Activated naive CD8-positive, alpha-beta T cell treated with anti-CD3 and anti-CD28 coated beads, Interleukin-2, amount 50 U/mL, for 24 hours (primary cell): ENCODE measurements at regions not wholly inside any gene's neighbourhood (a gene's known extent, or its start where the extent isn't known, plus 50 kb on each side); places are given as distances from the start of the nearest gene placed in this dataset.

Experiments
- ATAC-seq: fragments of 150-1000 bp; cut with Tn5 transposase; one replicate; pipeline ENCODE4 v1.10.0; 2021
- DNase-seq: peaks from one replicate; pipeline ENCODE4 v3.0.0; 2021
- H3K27ac Mint-ChIP-seq: one replicate; pipeline ENCODE4 v1.8.0; 2021; ENCODE audit warnings: mild to moderate bottlenecking, mixed read lengths
- H3K27me3 Mint-ChIP-seq: one replicate; pipeline ENCODE4 v1.8.0; 2021; ENCODE audit warnings: mixed read lengths
- H3K36me3 Mint-ChIP-seq: one replicate; pipeline ENCODE4 v1.8.0; 2021; ENCODE audit warnings: low read depth, mixed read lengths
- H3K4me1 Mint-ChIP-seq: one replicate; pipeline ENCODE4 v1.8.0; 2021; ENCODE audit warnings: mixed read lengths
- H3K4me3 Mint-ChIP-seq: one replicate; pipeline ENCODE4 v1.8.0; 2021; ENCODE audit warnings: mild to moderate bottlenecking, moderate library complexity, mixed read lengths
- H3K9me3 Mint-ChIP-seq: one replicate; pipeline ENCODE4 v1.8.0; 2021; ENCODE audit warnings: mixed read lengths

DNA sequence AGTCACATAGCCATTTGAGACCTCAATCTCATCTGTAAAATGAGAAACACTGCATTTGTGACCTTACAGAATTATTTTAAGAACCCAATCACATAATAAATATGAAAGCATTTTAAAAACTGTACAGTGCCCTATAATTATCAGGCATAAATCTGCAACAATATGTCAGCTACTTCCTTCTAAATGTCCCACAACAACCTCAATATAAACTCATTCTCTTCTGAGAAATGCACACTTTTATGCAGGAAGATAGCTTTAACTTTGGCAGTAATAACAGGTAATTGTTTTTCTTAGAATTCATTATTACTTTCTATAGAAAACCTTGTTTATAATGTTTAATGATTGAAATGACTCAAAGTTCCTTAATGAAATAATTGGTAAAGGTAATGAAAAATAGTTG lies 400.7 kb upstream of the AGTR1 start:
- no peaks in the 10 kb centered on the region for H3K36me3 Mint-ChIP-seq
- H3K27me3 Mint-ChIP-seq: no peaks in the 10 kb centered on the region
- no peak for ATAC-seq
- H3K4me3 Mint-ChIP-seq: no peak overlapping the region
- peaks cover 10% of the 10 kb centered on the region for H3K4me1 Mint-ChIP-seq
- H3K9me3 Mint-ChIP-seq: peaks cover 5% of the 10 kb centered on the region
- no peak overlapping the region for H3K27ac Mint-ChIP-seq
- DNase-seq: no peak

DNA sequence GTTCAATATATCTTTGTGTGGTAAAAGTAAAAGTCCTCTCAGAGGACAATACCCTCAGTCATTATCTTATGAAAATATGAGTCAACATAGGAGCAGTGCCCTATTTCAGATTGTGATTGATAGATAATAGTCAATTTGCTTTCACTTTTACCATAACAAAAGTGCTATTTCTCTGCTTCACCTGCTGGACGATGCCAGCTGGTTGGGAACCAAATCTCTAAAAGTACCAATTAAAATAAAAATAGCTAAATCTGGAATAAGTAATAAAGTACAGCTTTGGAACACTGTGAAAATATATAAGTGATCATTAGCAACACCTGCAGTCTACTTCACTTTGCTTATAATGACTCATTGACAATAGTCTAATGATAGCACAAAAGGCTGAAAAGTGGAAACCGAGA lies 390.3 kb upstream of the AGTR1 start:
- Mint-ChIP-seq H3K4me3 (no peak overlapping the region), H3K27ac (no peak overlapping the region), H3K4me1 (no peaks in the 10 kb centered on the region), H3K27me3 (no peaks in the 10 kb centered on the region), H3K36me3 (no peaks in the 10 kb centered on the region), H3K9me3 (no peaks in the 10 kb centered on the region)
- ATAC-seq (no peak), DNase-seq (no peak)

- no peaks in the 10 kb centered on the region for H3K9me3 Mint-ChIP-seq
- no peak overlapping the region for H3K4me3 Mint-ChIP-seq
- H3K27me3 Mint-ChIP-seq: no peaks in the 10 kb centered on the region
- no peak for ATAC-seq
- peak; percentile 20 for DNase-seq
- no peak overlapping the region for H3K27ac Mint-ChIP-seq
- H3K36me3 Mint-ChIP-seq: no peaks in the 10 kb centered on the region
- H3K4me1 Mint-ChIP-seq: no peaks in the 10 kb centered on the region
Measured at GRCh38 chr3:148309390-148310035, 388.2 kb upstream of the AGTR1 start.

GRCh38 chr3:148315756-148316155 lies 381.9 kb upstream of the AGTR1 start:
- Mint-ChIP-seq H3K4me3 (no peak overlapping the region), H3K27ac (no peak overlapping the region), H3K9me3 (peaks cover 5% of the 10 kb centered on the region), H3K36me3 (no peaks in the 10 kb centered on the region), H3K27me3 (no peaks in the 10 kb centered on the region), H3K4me1 (peaks cover 4% of the 10 kb centered on the region)
- DNase-seq: no peak
- no peak for ATAC-seq

DNA sequence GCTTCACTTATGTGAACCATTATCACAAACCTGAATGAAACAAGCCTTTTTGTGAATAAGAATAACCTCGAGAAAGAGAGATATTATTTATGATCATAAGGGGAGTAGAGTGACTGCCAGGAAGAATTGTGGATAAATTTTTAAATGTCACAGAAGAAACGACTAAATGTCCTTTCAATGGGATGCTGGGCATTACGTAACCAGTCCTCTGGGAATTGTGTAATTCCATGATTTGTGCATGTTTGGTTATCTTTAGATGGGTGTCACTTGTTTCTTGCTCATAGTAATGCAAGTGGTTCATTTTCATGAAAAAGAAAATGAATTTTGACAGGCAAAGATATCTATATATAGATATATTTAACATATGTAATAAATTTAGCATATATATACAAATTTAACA lies 379.5 kb upstream of the AGTR1 start:
- H3K27me3 Mint-ChIP-seq: no peaks in the 10 kb centered on the region
- DNase-seq (no peak), ATAC-seq (no peak)
- H3K27ac Mint-ChIP-seq: no peak overlapping the region
- H3K4me3 Mint-ChIP-seq: no peak overlapping the region
- peaks cover 4% of the 10 kb centered on the region for H3K4me1 Mint-ChIP-seq
- no peaks in the 10 kb centered on the region for H3K36me3 Mint-ChIP-seq
- H3K9me3 Mint-ChIP-seq: peaks cover 5% of the 10 kb centered on the region

GRCh38 chr3:148319161-148319915 lies 378.4 kb upstream of the AGTR1 start:
- Mint-ChIP-seq H3K27me3 (no peaks in the 10 kb centered on the region), H3K36me3 (no peaks in the 10 kb centered on the region), H3K9me3 (peaks cover 5% of the 10 kb centered on the region), H3K4me3 (no peak overlapping the region), H3K27ac (peak overlapping the region; percentile 35), H3K4me1 (peaks cover 4% of the 10 kb centered on the region)
- DNase-seq (no peak), ATAC-seq (peak; percentile 49)

DNA sequence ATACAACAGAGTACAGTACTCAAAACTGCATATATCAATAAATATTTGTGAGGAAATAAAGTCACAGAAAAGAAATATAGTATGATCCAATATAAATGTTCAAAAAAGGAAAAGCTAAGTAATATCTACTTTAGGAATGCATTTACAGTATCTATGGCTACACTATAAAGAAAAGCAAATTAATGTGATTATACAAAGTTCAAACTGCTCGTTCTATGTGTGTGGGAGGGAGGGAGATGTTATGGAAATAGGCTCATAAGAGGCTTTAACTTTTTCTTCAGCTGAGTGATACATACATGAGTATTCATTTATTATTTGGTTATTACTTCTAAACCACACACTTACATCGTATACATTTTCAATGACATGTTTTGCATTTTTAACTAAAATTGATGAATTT lies 377.7 kb upstream of the AGTR1 start:
- Mint-ChIP-seq H3K36me3 (no peaks in the 10 kb centered on the region), H3K4me3 (no peak overlapping the region)

GRCh38 chr3:148329481-148330235 lies 368.0 kb upstream of the AGTR1 start:
- H3K4me3 Mint-ChIP-seq: no peak overlapping the region
- no peaks in the 10 kb centered on the region for H3K27me3 Mint-ChIP-seq
- DNase-seq: no peak
- H3K27ac Mint-ChIP-seq: no peak overlapping the region
- H3K4me1 Mint-ChIP-seq: no peaks in the 10 kb centered on the region
- ATAC-seq: no peak
- peaks cover 5% of the 10 kb centered on the region for H3K9me3 Mint-ChIP-seq
- no peaks in the 10 kb centered on the region for H3K36me3 Mint-ChIP-seq

More for the DNA sequence above, 377.7 kb upstream of the AGTR1 start:
- H3K9me3 Mint-ChIP-seq: peaks cover 10% of the 10 kb centered on the region
- no peak overlapping the region for H3K27ac Mint-ChIP-seq
- H3K27me3 Mint-ChIP-seq: no peaks in the 10 kb centered on the region
- no peak for DNase-seq
- no peak for ATAC-seq
- peaks cover 4% of the 10 kb centered on the region for H3K4me1 Mint-ChIP-seq

DNA sequence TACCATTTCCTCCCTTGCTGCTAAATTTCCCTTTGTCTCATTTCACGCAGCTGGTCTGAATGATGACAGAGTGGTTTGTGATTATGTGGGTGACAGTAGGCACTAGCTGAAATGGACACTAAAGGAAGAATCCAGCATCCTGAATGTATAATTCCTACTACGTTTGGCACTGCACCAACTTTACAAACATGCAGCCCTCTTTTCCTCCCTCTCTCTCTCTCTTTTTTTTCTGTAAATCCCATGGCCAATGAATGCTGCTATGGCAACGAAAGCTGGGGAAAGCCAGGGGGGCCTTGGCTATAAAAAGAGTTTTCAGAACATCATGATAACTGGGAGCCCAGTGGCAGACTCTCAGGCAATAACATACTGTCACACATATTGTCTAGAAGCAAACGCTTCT lies 367.2 kb upstream of the AGTR1 start:
- Mint-ChIP-seq H3K4me1 (no peaks in the 10 kb centered on the region), H3K36me3 (no peaks in the 10 kb centered on the region), H3K9me3 (peaks cover 4% of the 10 kb centered on the region), H3K4me3 (no peak overlapping the region), H3K27me3 (no peaks in the 10 kb centered on the region), H3K27ac (no peak overlapping the region)
- DNase-seq (no peak), ATAC-seq (no peak)

DNA sequence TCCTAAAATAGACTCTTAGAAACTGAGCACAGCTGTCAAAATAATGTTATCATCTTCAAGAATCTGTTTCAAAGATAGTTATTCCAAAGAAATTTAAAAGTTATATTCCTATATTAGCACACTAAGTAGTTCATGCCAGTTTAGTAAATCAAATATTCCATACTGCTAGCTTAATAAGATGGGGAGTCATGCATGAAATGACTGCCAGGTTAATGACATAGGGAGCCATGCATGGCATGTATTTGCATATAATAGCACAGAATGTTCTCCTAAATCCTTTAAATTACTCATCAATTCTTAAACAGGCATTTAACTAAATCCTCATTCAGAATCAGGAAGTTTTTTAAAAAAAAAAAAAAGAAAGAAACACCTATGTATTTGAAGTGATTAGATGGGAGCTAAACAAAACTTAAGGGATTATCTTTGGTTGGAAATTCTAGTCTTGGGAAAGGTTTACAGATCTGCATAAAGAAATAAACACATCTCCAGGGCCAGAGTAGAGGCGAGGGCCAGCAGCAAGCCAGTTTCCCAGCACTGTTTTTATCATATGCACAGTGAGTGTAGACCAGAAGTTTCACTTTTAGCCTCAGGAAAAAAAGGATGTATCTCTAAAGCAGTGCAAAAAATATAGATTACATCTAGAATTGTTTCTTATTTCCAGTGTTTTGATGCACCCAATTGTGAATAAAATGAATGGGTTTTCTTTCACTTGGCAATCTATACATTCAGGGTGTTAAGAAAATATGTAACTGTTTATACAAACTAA lies 366.4 kb upstream of the AGTR1 start:
- Mint-ChIP-seq H3K4me1 (no peaks in the 10 kb centered on the region), H3K27me3 (no peaks in the 10 kb centered on the region), H3K4me3 (no peak overlapping the region), H3K27ac (no peak overlapping the region), H3K36me3 (no peaks in the 10 kb centered on the region), H3K9me3 (peaks cover 4% of the 10 kb centered on the region)
- no peak for DNase-seq
- no peak for ATAC-seq

DNA sequence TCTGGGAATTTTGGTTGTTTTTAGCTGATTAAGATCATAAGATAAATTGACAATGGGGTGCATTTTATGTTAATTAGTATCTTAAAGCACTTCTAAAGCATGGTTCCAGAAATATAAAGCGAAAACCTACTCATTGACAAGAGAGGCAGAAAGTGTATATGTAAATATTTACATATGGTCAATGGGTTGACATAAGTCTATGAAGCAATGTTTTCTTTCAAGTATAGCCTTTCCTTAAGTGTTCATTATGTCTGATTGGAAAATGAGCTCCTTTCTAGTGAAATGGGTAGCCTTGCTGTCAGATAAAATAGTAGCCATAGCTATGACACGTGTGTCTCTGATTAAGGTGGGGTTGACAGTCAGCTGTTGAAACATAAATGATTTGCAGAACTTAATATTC lies 365.2 kb upstream of the AGTR1 start:
- DNase-seq (no peak), ATAC-seq (no peak)
- Mint-ChIP-seq H3K4me1 (no peaks in the 10 kb centered on the region), H3K36me3 (no peaks in the 10 kb centered on the region), H3K27ac (no peak overlapping the region), H3K27me3 (no peaks in the 10 kb centered on the region), H3K9me3 (peaks cover 4% of the 10 kb centered on the region), H3K4me3 (no peak overlapping the region)

GRCh38 chr3:148333091-148333490 lies 364.6 kb upstream of the AGTR1 start:
- Mint-ChIP-seq H3K36me3 (no peaks in the 10 kb centered on the region), H3K27ac (no peak overlapping the region), H3K9me3 (peaks cover 4% of the 10 kb centered on the region), H3K4me1 (no peaks in the 10 kb centered on the region), H3K27me3 (no peaks in the 10 kb centered on the region), H3K4me3 (no peak overlapping the region)
- no peak for DNase-seq
- ATAC-seq: no peak

DNA sequence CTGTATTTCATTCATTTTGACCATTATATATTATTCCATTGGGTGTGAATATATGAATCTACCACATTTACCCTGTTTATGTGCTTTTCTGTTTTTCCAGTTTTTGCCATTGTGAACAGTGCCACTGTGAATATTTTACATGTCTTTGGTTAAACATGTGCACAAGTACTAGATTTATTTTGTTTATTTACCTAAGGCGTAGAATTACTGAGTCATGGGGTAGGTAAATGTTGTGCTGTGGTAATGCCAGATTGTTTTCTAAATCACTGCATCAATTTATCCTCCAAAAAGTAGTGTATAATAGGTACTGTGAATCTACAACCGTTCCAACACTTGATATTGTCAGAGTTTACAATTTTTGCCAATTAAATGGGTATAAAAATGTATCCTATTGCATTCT lies 362.1 kb upstream of the AGTR1 start:
- H3K27ac Mint-ChIP-seq: no peak overlapping the region
- ATAC-seq: no peak
- DNase-seq: no peak
- H3K4me1 Mint-ChIP-seq: no peaks in the 10 kb centered on the region
- no peak overlapping the region for H3K4me3 Mint-ChIP-seq
- no peaks in the 10 kb centered on the region for H3K36me3 Mint-ChIP-seq
- no peaks in the 10 kb centered on the region for H3K27me3 Mint-ChIP-seq
- H3K9me3 Mint-ChIP-seq: peaks cover 4% of the 10 kb centered on the region

- H3K4me1 Mint-ChIP-seq: no peaks in the 10 kb centered on the region
- no peak overlapping the region for H3K27ac Mint-ChIP-seq
- no peaks in the 10 kb centered on the region for H3K36me3 Mint-ChIP-seq
- ATAC-seq (no peak), DNase-seq (no peak)
- H3K9me3 Mint-ChIP-seq: peaks cover 10% of the 10 kb centered on the region
- no peak overlapping the region for H3K4me3 Mint-ChIP-seq
- no peaks in the 10 kb centered on the region for H3K27me3 Mint-ChIP-seq
Measured at GRCh38 chr3:148343416-148343815, 354.3 kb upstream of the AGTR1 start.
